Lung (tissue), 11 donors: ENCODE measurements at regions not wholly inside any gene's neighbourhood (a gene's known extent, or its start where the extent isn't known, plus 50 kb on each side); places are given as distances from the start of the nearest gene placed in this dataset.

Experiments used
- ATAC-seq: fragments of 200-7000 bp; cut with Tn5 transposase; one replicate; pipeline ENCODE4 v1.9.1; 2020; ENCODE audit warnings: moderate number of reproducible peaks; ENCODE audit not compliant: insufficient read depth, low FRiP score
- DNase-seq, 3 donors: peaks; one replicate each; pipeline ENCODE4 v3.0.0-alpha.2; 2013 to 2017
- H3K27ac ChIP-seq, 2 donors: one replicate each; pipeline ENCODE4 v1.5.1; 2013; ENCODE audit warnings: mild to moderate bottlenecking in 2 of 2, moderate library complexity in 2 of 2, control low read depth in 1 of 2, inconsistent platforms in 1 of 2, low read depth in 1 of 2, low read length in 1 of 2
- H3K27me3 ChIP-seq, 3 donors: one replicate each; pipeline ENCODE4 v1.5.1; 2013; ENCODE audit warnings: low read length in 2 of 3; ENCODE audit not compliant: control insufficient read depth in 3 of 3, insufficient read depth in 3 of 3
- H3K36me3 ChIP-seq, 4 donors: one replicate each; pipeline ENCODE4 v1.5.1; 2013; ENCODE audit warnings: low read length in 4 of 4, mild to moderate bottlenecking in 1 of 4, moderate library complexity in 1 of 4; ENCODE audit not compliant: control insufficient read depth in 4 of 4, insufficient read depth in 4 of 4
- H3K4me1 ChIP-seq, 5 donors: one replicate each; pipeline ENCODE4 v1.5.1; 2013; ENCODE audit warnings: low read length in 5 of 5, mild to moderate bottlenecking in 2 of 5, moderate library complexity in 1 of 5; ENCODE audit not compliant: control insufficient read depth in 5 of 5, insufficient read depth in 5 of 5
- H3K4me3 ChIP-seq: one replicate; pipeline ENCODE4 v1.5.1; 2013; ENCODE audit warnings: mild to moderate bottlenecking, control low read depth, moderate library complexity
- H3K9ac ChIP-seq, 2 donors: one replicate each; pipeline ENCODE4 v1.5.1; 2013; ENCODE audit warnings: low read length in 2 of 2, control low read depth in 1 of 2; ENCODE audit not compliant: insufficient read depth in 1 of 2
- H3K9me3 ChIP-seq, 4 donors: one replicate each; pipeline ENCODE4 v1.5.1; 2013; ENCODE audit warnings: low read length in 3 of 4, mild to moderate bottlenecking in 1 of 4, moderate library complexity in 1 of 4; ENCODE audit not compliant: control insufficient read depth in 4 of 4, insufficient read depth in 3 of 4
- CTCF ChIP-seq: IDR thresholded peaks from 2 replicates; pipeline ENCODE4 v1.5.1; 2012; ENCODE audit warnings: mild to moderate bottlenecking; ENCODE audit errors: control extremely low read depth, extremely low read depth
- WGBS, 2 donors: extraction: QIAGEN DNeasy Blood & Tissue Kit; methylation state at CpG; one replicate each; pipeline ENCODE4 v1.1.7; 2013; 5-methylcytosine and 5-hydroxymethylcytosine counted together
- donor health status: control.
- donor health status: control.
- donor health status: Bipolar disorder and iron deficiency.
- donor health status: healthy.
- donor health status: DM: yes; HTN: yes; CAD: no.

- Histone ChIP-seq H3K27me3 (peaks cover 0 to 4% (median 0%) of the 10 kb centered on the region in 3 donors), H3K27ac (no peak overlapping the region), H3K9me3 (peaks cover 0 to 2% (median 0%) of the 10 kb centered on the region in 4 donors), H3K9ac (no peak overlapping the region), H3K4me1 (no peaks in the 10 kb centered on the region), H3K36me3 (no peaks in the 10 kb centered on the region), H3K4me3 (no peak overlapping the region)
- ATAC-seq (no peak), DNase-seq (no peak)
- no peak for TF ChIP-seq CTCF
- WGBS, 2 donors = 75 to 82% methylated on average over 6 of the region's 6 CpGs
These were observed 307.3 kb upstream of the G2E3 start for GRCh38 chr14:30251557-30252100.

- no peak for TF ChIP-seq CTCF
- Histone ChIP-seq H3K27me3 (peaks cover 0 to 4% (median 0%) of the 10 kb centered on the region in 3 donors), H3K4me1 (no peaks in the 10 kb centered on the region), H3K9me3 (peaks cover 0 to 2% (median 0%) of the 10 kb centered on the region in 4 donors), H3K4me3 (no peak overlapping the region), H3K27ac (no peak overlapping the region), H3K36me3 (no peaks in the 10 kb centered on the region), H3K9ac (no peak overlapping the region)
- ATAC-seq (no peak), DNase-seq (no peak)
- WGBS, 2 donors = 67 to 72% methylated on average over 2 of the region's 2 CpGs
These were observed 306.8 kb upstream of the G2E3 start for GRCh38 chr14:30252151-30252550.

GRCh38 chr14:30252783-30253674, 305.9 kb upstream of the G2E3 start:
- H3K4me3 ChIP-seq = no peak overlapping the region
- H3K27ac ChIP-seq = no peak overlapping the region
- no peaks in the 10 kb centered on the region for H3K36me3 ChIP-seq
- DNase-seq = no peak
- peaks cover 0 to 2% (median 0%) of the 10 kb centered on the region in 4 donors for H3K9me3 ChIP-seq
- no peak for ATAC-seq
- H3K9ac ChIP-seq = no peak overlapping the region
- H3K27me3 ChIP-seq = peaks cover 0 to 4% (median 0%) of the 10 kb centered on the region in 3 donors
- 67 to 75% methylated on average over 6 of the region's 6 CpGs for WGBS, 2 donors
- no peaks in the 10 kb centered on the region for H3K4me1 ChIP-seq
- TF ChIP-seq CTCF = no peak
